ENCODE measurements at regions not wholly inside any gene's neighbourhood (a gene's known extent, or its start where the extent isn't known, plus 50 kb on each side); places are given as distances from the start of the nearest gene placed in this dataset.

DNA sequence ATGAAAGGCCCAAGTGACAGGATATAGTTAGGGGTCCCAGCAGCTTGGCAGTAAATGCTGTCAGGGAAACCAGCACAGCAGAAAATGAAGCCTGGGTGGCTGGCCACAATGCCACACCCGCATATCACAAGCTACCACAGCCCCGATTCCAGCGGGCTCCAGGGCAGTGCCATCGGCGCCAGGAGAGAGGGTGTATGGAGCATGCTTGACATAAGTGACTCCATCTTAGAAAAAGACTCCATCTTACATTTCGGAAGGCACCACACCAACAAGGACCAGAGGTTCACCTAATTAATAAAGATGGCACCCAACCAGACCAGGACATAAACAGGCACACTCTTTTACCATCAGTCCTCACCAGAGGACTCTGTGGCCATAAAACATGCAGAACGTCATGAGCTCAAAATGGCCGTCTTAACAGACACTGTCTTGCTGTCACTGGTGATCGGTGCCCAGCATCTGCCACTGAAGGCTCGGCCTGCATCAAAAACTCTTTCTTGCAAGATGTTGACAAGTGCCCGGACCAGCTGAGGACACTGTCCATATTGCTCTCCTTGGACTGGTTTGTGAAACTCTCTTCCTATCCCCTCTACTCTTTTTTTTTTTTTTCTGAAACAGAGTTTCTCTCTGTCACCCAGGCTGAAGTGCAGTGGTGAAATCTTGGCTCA lies 67.4 kb upstream of the SPIN1 start:
- TF ChIP-seq, protein P1, sequence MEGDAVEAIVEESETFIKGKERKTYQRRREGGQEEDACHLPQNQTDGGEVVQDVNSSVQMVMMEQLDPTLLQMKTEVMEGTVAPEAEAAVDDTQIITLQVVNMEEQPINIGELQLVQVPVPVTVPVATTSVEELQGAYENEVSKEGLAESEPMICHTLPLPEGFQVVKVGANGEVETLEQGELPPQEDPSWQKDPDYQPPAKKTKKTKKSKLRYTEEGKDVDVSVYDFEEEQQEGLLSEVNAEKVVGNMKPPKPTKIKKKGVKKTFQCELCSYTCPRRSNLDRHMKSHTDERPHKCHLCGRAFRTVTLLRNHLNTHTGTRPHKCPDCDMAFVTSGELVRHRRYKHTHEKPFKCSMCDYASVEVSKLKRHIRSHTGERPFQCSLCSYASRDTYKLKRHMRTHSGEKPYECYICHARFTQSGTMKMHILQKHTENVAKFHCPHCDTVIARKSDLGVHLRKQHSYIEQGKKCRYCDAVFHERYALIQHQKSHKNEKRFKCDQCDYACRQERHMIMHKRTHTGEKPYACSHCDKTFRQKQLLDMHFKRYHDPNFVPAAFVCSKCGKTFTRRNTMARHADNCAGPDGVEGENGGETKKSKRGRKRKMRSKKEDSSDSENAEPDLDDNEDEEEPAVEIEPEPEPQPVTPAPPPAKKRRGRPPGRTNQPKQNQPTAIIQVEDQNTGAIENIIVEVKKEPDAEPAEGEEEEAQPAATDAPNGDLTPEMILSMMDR (IDR thresholded peaks at IDR 0.05 in 2 of 3, conservative IDR thresholded peaks at IDR 0.05 in 1 of 3; ENCODE audit: borderline replicate concordance in 1 of 3, insufficient read depth in 1 of 3, low read depth in 2 of 3, low read length in 2 of 3), result no peak
- no peak for TF ChIP-seq EZH2 (IDR thresholded peaks at IDR 0.05)
- no peak for TF ChIP-seq RAD21 (IDR thresholded peaks at IDR 0.05; ENCODE audit: low read depth)
- no peak for TF ChIP-seq POLR2A (IDR thresholded peaks at IDR 0.05; ENCODE audit: borderline replicate concordance, extremely low read depth, insufficient read depth, insufficient read length)
- no peak for TF ChIP-seq ZFX (IDR thresholded peaks at IDR 0.05)
- TF ChIP-seq POLR2AphosphoS5 (IDR thresholded peaks at IDR 0.05; ENCODE audit: low read depth, low read length), result no peak
- TF ChIP-seq, protein P2, sequence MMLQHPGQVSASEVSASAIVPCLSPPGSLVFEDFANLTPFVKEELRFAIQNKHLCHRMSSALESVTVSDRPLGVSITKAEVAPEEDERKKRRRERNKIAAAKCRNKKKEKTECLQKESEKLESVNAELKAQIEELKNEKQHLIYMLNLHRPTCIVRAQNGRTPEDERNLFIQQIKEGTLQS (IDR thresholded peaks at IDR 0.05), result no peak
- TF ChIP-seq CEBPB (IDR thresholded peaks at IDR 0.05; ENCODE audit: low read depth), result no peak
- TF ChIP-seq, protein P3, sequence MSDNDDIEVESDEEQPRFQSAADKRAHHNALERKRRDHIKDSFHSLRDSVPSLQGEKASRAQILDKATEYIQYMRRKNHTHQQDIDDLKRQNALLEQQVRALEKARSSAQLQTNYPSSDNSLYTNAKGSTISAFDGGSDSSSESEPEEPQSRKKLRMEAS (IDR thresholded peaks at IDR 0.05), result no peak
- TF ChIP-seq, protein P4, sequence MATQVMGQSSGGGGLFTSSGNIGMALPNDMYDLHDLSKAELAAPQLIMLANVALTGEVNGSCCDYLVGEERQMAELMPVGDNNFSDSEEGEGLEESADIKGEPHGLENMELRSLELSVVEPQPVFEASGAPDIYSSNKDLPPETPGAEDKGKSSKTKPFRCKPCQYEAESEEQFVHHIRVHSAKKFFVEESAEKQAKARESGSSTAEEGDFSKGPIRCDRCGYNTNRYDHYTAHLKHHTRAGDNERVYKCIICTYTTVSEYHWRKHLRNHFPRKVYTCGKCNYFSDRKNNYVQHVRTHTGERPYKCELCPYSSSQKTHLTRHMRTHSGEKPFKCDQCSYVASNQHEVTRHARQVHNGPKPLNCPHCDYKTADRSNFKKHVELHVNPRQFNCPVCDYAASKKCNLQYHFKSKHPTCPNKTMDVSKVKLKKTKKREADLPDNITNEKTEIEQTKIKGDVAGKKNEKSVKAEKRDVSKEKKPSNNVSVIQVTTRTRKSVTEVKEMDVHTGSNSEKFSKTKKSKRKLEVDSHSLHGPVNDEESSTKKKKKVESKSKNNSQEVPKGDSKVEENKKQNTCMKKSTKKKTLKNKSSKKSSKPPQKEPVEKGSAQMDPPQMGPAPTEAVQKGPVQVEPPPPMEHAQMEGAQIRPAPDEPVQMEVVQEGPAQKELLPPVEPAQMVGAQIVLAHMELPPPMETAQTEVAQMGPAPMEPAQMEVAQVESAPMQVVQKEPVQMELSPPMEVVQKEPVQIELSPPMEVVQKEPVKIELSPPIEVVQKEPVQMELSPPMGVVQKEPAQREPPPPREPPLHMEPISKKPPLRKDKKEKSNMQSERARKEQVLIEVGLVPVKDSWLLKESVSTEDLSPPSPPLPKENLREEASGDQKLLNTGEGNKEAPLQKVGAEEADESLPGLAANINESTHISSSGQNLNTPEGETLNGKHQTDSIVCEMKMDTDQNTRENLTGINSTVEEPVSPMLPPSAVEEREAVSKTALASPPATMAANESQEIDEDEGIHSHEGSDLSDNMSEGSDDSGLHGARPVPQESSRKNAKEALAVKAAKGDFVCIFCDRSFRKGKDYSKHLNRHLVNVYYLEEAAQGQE (IDR thresholded peaks at IDR 0.05; ENCODE audit: low read depth), result no peak
- TF ChIP-seq, protein P5, sequence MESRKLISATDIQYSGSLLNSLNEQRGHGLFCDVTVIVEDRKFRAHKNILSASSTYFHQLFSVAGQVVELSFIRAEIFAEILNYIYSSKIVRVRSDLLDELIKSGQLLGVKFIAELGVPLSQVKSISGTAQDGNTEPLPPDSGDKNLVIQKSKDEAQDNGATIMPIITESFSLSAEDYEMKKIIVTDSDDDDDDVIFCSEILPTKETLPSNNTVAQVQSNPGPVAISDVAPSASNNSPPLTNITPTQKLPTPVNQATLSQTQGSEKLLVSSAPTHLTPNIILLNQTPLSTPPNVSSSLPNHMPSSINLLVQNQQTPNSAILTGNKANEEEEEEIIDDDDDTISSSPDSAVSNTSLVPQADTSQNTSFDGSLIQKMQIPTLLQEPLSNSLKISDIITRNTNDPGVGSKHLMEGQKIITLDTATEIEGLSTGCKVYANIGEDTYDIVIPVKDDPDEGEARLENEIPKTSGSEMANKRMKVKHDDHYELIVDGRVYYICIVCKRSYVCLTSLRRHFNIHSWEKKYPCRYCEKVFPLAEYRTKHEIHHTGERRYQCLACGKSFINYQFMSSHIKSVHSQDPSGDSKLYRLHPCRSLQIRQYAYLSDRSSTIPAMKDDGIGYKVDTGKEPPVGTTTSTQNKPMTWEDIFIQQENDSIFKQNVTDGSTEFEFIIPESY (IDR thresholded peaks at IDR 0.05; ENCODE audit: extremely low read depth, insufficient replicate concordance, low read length), result no peak
- no peak for TF ChIP-seq YY1 (IDR thresholded peaks at IDR 0.05; ENCODE audit: extremely low read depth, insufficient replicate concordance, low read depth, low read length)
